Epidermal melanocyte (primary cell): ENCODE measurements at regions not wholly inside any gene's neighbourhood (a gene's known extent, or its start where the extent isn't known, plus 50 kb on each side); places are given as distances from the start of the nearest gene placed in this dataset.
"Not testable (repeated sequence)": the region's sequence is repeated elsewhere in the genome, so short reads cannot be mapped to it uniquely, and the experiment has no call there.

Experiments used
- DNase-seq: peaks from one replicate; pipeline ENCODE4 v3.0.0; 2011; ENCODE audit warnings: low spot score; ENCODE audit not compliant: insufficient read length

DNA sequence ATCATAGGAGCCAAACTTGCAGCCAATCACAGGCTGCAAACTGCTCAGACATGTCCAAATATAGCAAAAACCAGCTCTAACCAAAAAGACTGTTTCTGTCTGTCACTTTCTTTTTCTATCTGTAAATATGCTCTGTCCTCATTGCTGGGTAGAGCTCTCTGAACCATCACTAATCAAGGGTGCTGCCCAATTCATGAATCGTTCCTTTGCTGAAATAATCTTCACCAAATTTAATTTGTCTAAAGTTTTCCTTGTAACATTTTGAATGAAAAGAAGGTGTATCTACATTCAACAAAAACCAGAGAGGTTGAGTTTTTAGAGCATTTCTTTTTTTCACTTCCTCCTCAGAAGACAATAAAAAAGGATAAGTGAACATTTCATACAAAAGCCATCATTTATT is 1221.7 kb upstream of the ADGRL2 start:
- DNase-seq: no peak

DNA sequence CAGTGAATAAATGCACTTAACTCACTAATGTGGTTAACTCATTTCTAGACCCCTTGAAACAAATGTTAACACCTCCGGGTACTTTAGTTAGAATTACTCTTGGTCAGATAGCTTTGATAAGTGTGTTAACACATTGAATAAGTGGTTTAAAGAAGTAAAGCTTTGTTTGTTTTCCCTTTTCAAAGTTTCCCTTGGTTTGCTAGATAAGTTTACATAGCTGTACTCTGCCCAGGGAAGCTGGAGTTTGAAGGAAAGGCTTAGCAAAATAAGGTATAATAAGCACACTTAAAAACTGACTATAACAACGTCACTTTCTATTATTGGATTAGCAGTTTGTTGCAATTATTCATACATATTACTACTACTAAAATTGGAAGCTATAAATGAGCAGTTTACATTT is 1233.9 kb upstream of the ADGRL2 start:
- no peak for DNase-seq

DNA sequence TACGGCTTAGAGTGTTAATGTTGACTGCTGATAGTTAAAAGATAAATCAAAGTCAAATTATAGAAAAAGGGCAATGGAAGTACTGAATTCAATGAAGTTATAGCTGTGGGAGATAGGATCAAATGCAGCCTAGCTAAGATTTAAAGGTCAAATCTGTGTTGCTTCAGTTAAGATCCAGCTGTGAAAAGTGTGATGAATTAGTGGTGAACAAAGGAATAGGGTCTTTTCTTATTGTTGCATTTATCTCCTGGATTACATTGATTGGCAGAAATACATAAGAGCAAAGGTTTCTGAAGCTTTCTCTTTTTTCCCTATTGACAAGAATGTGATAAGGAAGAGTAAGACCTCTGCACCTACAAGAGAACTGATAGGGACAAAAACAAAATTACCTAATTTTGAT is 1234.6 kb upstream of the ADGRL2 start:
- DNase-seq: no peak

DNA sequence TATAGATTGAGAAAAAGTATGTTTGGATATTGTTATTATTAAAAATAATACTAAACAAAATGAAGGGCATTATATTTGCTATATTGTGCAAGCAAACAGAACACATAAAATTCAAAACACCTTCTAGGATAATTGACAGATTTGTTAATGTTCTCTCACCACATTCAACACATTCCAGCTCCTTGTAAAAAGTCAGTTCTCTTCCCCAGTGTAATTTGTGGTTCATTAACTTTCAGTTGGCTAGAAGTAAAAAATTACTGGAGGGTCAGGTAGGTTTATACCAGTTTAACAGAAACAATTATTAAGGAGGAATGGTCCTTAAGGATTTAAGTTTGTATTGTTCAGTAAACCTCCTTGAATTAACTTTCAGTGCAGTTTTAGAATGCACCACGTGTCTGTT is 1235.3 kb upstream of the ADGRL2 start:
- DNase-seq: no peak

DNA sequence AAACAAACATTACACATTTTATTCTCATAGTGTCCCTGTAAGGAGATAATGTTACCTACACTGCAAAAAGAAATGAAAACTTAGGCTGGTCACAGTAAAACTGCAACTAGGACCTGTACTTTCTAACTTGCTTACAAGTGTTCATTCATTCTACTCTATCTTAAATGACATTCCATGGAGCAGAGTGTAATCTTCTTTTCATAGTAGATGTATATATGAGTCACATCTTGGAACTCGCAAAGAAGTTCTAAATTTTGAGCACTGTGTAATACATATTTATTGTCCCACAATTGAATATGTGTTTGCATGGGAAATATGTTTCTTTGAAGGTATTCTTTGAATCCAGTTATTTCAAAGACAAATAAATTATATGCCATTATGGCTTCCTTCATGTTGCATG is 1258.5 kb upstream of the ADGRL2 start:
- no peak for DNase-seq

DNA sequence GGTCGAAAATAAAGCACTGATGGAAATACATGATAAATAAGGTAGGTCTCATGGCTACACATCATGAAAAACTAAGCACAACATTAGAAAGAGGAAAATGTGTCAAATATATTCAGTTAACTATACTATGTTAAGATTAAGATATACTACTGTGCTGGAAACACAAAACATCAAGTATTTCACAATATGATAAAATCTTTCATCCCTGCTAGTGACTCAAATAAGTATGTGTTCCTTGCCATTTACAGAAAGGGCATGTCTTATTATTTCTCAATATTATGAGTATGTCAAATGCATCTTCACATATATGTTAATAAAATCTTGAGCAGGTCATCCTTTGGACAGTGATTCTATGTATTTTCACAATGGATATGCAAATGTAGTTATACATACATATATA is 1260.1 kb upstream of the ADGRL2 start:
- DNase-seq: no peak

DNA sequence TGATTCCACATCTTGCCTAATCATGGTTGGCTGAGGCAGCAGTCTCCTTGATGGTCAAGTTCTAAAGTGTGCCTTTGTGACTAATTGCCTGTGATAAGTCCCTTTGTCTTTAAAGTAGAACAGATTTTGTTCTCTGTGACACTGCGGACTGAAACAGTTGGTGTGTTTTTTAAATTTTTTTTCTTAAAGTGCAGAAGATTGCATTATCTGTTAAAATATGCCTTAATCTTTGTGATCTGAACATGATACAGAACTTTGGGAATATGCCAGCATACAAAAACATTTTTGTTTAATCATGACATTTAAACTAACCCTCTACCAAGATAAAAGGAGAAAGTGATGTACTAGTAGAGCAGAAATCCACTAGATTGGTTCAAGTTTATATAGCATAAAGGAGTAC is 1260.6 kb upstream of the ADGRL2 start:
- DNase-seq: no peak

DNA sequence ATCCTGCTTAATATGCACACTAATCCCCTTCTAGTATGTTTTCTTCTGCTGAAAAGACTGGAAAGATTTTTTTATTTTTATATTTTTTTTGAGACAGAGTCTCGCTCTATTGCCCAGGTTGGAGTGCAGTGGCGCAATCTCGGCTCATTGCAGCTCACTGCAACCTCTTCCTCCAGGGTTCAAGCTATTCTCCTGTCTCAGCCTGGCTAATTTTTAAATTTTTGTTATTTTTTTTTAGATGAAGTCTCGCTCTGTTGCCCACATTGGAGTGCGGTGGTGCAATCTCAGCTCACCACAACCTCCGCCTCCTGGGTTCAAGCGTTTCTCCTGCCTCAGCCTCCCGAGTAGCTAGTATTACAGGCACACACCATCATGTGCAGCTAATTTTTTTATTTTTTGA is 1261.4 kb upstream of the ADGRL2 start:
- not testable (repeated sequence) for DNase-seq

DNA sequence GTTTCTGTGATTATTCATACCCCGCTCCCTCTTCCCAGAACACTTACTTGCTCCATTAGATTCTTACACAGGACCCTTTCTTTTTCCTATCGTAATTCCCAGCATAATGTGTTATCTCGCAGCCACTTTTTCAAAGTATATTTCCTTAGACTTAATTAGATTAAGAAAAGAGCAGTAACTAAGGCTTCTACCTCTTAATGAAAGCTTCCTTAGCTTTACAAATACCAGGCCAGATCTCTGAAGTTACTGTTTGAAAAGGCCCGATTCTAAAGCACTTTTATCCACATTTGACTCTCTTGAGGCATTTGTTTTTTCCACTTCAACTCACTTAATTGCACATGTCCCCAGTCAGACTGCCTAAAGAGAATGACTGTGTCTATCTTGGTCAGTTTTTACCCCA is 1264.3 kb upstream of the ADGRL2 start:
- no peak for DNase-seq

DNA sequence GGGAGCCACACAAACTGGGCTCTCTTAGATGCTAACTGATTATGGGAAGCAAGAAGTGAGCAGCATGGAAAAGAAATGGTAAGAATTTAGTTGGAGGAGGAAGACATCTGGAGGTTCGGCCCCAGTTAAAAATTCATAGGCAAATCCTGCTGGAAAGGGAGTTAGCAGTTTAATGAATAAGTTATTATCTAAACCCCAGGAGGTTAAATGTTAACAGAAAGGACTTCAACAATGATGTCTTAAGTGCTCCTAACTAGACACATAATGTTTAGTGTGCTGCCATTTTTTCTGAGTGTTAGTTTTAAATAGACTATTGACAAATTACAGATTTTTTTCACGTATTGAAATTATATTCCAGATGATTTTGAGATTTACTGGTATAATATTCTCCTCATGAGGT is 1265.3 kb upstream of the ADGRL2 start:
- no peak for DNase-seq

DNA sequence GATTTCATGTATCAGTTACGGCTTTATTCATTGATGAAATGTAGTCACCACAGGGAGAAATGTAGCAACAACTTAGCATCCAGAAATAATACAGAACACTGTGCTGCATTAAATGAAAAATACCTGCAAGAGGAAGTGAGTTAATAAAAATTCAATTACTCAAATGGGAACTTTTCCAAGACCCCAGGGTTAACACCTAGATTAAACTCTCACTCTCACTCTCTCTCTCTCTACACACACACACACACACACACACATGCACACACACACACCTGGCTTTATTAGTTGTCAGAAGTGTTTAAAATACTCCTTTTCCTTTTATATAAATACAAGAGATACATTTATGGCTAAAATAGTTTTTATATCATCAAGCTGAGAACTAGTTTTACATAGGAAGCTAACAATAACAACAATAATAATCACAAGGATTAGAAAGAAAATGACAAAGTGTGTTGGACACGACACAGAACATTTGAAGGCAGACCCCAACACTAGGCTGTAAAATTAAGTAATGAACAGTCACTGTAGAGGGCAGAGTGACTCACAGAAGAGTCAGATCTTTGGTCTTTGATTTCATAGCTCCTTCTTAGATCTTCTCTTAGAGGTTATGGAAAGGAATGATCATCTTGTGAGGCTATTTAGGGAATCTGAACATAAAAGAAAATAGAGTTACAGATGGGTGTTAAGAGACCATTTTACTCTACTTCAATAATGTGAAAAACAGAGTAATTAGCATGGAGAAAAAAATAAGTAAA is 1266.0 kb upstream of the ADGRL2 start:
- DNase-seq: no peak

DNA sequence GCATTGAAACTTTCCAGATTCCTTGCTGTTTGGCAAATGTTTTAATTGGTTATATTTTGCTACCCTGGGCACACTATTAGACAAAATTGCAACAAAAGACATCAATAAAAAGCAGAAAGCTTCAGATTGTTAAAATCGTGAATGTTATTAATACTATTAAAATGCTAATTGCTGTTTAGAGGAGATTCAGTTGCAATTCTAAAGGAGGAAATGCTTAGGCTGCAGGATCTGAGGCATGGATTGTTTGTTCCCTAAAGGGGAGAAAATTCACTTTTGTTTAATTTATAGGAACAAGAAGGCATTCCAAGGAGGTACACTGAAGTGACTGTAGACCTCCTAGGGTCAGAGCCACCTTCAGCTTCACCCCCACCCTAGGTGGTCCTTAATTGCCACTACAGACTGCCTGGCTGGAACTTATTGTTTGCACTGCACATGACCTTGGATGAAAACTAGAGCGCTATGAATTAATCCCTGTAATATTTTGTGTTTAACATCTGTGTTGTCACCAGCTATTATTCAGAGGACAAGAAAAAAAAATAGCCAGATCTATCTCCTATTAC is 1266.9 kb upstream of the ADGRL2 start:
- no peak for DNase-seq

DNA sequence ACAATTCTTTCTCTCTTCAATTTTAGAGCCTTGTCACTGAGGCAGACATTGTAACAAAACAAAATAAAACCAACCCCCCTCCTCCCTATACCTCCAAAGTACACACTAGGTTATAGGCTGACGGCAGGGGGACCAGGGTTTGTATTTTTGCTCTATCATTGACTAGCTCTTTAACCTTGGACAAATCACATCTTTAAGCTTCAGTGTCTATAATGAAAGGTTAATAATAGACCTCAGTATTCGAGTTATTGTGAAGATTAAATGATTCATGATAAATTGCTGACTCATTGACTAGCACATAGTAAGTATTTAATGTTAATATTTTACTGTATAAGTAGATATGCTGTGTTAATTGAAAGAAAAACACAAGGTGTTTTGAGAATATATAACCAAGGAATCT is 1267.6 kb upstream of the ADGRL2 start:
- DNase-seq: no peak

DNA sequence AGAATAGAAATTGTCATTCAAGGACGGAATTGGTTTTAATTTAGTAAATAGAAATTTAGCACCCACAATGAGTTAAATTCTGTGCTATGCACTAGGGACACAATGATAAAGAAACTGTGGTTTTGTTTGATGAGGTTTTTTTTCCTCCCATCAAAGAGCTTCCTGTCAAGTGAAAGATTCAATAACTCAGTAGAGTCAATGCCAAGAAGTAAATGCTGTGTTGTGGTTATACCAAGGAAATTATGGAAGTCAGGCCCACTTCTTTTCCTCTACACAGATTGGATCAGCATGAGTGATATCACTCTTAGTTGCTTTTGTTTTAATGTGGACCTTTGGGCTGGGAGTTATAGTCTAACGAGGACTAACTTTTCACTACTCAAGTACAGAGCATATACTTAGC is 1269.6 kb upstream of the ADGRL2 start:
- no peak for DNase-seq

DNA sequence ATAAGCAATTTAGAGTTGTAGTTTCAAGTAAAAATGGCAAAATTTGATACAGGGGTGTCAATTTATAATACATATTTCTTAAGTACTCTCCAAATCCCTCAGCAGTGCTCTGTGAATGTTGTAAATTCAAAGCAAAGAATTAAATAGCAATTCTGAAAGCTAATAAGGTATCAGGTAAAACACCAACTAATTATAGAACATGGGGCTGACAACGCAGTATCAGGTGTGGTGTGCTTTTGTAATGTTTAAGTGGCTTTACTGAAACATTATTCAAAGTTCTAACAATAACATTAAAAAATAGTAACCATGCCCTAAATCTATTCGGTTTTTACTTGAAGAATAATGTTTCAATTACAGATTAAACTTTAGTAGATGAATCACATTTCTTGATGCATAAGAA is 1271.2 kb upstream of the ADGRL2 start:
- DNase-seq: no peak

DNA sequence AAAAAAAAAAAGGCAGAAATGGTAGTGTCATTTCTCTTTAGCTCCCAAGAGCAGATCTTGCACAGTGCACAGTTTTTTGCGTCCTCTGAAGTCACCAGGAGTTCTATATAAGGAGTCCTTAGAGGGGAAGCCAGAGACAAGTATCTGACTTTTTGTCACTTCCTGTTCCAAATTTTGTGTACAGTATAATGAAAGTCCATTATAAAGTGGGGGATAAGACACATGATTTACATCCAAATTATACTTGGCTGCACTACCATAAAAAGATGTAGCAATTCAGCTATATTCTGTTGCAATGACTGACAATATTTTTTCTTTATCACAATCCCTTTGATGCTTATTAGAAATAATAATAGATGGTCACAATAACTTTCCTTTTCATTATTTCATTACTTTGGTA is 1276.9 kb upstream of the ADGRL2 start:
- DNase-seq: no peak

DNA sequence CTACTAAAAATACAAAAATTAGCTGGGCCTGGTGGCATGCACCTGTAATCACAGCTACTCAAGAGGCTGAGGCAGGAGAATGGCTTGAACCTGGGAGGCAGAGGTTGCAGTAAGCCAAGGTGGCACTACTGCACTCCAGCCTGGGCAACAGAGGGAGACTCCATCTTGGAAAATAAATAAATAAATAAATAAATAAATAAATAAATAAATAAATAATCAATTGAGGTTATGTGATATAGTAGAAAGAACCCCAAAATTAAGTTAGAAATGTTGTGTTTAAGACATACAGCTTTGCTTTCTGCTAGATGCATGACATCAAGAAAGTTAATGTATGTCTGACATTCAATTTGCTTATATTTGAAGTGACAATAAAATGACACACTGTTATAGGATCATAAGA is 1277.7 kb upstream of the ADGRL2 start:
- not testable (repeated sequence) for DNase-seq

DNA sequence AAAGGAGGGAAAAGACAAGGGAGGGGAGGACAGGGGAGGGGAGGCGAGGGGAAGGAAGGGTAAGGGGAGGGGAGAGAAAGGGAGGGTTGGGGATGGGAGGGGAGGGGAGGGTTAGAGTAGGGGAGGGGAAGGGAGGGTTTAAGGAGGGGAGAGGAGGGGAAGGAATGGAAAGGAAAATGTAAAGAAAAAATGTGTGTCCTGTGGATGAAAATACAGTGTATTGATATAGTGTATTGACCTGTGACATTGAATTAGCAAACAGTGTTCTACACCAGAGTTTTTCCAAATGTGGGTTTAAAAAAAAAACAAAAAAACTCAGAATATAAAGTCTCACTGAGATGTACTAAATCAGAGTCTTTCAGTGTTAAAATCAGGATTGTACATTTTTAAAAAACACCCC is 1279.8 kb upstream of the ADGRL2 start:
- DNase-seq: no peak

DNA sequence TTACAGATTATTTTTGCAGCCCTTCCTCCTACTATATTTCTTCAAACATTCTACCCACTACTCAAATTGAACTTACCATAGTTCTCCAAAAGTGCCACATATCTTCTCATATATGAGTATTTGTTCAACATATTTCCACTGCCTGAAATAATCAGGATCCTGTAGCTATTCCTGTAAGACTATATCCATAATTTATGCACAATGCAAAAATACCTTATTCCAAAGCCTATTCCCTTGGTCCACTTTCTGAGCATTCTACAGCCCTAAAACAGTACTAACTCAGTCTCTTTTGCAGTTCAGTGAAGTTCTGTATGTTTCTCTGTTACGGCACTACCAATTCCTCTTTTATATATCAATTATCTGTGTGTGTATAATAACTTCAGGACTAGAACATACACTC is 1283.7 kb upstream of the ADGRL2 start:
- DNase-seq: no peak

DNA sequence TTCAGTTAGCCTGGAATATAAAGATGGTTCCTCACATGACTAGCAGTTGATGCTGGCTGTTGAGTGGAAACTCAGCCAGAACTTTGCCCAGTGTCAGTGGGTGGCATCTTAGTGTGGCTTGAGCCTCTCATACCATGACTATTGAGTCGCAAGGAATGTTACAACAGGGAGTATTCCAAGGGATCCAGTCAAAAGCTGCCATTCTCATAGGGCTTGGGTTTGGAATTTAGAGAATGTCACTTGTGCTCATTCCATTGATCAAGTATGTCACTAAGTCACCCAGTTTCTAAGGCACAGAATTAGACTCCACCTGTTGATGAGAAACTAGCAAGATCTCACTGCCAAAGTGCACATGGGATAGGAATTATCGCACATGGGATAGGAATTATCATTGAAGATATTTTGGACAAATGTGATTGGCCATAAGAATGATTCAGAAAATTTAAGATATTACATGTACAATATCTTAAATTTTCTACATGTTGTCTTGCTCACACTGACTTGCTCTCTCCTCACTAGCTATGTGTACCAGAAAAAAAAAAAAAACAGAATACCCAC is 1290.7 kb upstream of the ADGRL2 start:
- no peak for DNase-seq

DNA sequence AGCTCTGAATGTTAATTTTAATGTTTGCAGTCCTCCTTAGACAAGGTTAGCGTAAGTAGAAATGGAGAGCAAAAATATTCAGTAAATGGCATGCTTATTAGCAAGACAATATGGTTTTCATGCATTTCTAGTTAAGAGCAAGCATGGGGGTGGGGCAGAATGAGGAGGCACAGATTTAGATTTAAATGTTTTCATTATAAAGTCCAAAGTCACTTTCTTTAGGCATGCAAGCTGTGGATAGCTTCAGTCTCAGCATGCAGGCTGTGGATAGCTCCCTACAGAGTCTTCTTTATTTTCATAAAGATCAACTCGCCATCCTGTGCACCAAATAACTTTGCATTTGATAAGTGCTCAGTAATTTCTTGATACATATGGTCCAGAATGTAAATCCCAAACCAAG is 1294.5 kb upstream of the ADGRL2 start:
- no peak for DNase-seq

DNA sequence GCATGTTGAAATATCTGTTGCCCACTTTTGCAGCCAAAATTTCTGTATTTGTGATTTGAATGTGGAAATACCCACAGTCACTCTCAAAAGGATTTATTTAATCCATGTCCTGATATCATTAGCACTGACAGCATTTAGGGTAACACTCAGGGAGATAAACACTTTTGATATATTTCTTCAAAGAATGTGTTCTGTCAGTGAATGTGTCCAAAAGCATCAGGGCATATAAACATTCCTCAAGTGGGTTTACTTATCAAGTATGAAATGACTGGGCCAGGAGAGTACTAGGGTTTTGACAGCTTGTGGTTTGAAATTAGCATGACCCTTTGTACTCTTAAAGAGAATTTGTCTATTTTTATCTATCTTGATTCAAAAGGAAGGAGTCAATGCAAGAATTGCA is 1302.1 kb upstream of the ADGRL2 start:
- no peak for DNase-seq

DNA sequence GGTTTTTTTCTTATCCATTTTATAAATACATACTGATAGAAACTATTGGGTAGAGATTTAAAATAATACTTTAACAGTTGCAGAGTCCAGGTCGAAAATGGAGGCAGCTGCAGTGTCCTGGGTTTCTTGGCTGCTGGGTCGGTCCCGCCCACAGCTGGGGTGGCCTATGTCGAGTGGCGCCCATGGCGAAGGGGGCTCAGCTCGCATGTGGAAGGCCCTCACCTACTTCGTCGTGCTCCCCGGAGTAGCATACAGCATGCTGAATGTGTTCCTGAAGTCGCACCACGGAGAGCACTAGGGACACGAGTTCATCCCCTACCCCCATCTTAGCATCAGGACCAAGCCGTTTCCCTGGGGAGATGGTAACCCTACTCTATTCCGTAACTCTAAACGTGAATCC is 1304.9 kb upstream of the ADGRL2 start:
- no peak for DNase-seq
